Activated CD8-positive, alpha-beta T cell treated with anti-CD3 and anti-CD28 coated beads for 36 hours (primary cell): ENCODE measurements at regions not wholly inside any gene's neighbourhood (a gene's known extent, or its start where the extent isn't known, plus 50 kb on each side); places are given as distances from the start of the nearest gene placed in this dataset.
"Not testable (repeated sequence)": the region's sequence is repeated elsewhere in the genome, so short reads cannot be mapped to it uniquely, and the experiment has no call there.

Experiments used
- ATAC-seq: fragments of 200-7000 bp; cut with Tn5 transposase; one replicate; pipeline ENCODE4 v1.10.0; 2021; ENCODE audit warnings: mild to moderate bottlenecking, moderate library complexity
- CTCF ChIA-PET: fragments of 350-600 bp; sonication (Branson Sonifier 250); formaldehyde crosslinking; loops from one replicate; lab custom pipeline; 2021; ENCODE audit warnings: antibody characterized with exemption; lab: Charles Lee
- POLR2A ChIA-PET: fragments of 350-600 bp; sonication (Branson Sonifier 250); formaldehyde crosslinking; loops from one replicate; lab custom pipeline; 2021; ENCODE audit warnings: antibody characterized with exemption; lab: Charles Lee
- DNase-seq: peaks from one replicate; pipeline ENCODE4 v3.0.0-alpha.2; 2020
- H3K27ac Mint-ChIP-seq: one replicate; pipeline ENCODE4 v1.8.0; 2021; ENCODE audit warnings: mild to moderate bottlenecking, mixed read lengths
- H3K27me3 Mint-ChIP-seq: one replicate; pipeline ENCODE4 v1.8.0; 2021; ENCODE audit warnings: mixed read lengths
- H3K36me3 Mint-ChIP-seq: one replicate; pipeline ENCODE4 v1.8.0; 2021; ENCODE audit warnings: low read depth, mixed read lengths
- H3K4me1 Mint-ChIP-seq: one replicate; pipeline ENCODE4 v1.8.0; 2021; ENCODE audit warnings: low read depth, mixed read lengths
- H3K4me3 Mint-ChIP-seq: one replicate; pipeline ENCODE4 v1.8.0; 2021; ENCODE audit warnings: mild to moderate bottlenecking, moderate library complexity, mixed read lengths
- H3K9me3 Mint-ChIP-seq: one replicate; pipeline ENCODE4 v1.8.0; 2021; ENCODE audit warnings: mixed read lengths
- intact Hi-C: fragments of 100-400 bp; cut with micrococcal nuclease; formaldehyde crosslinking; loops from one replicate; pipeline ENCODE4 v1.10.0; 2022
- TF ChIP-seq, protein P1 (sequence below): fragments of 200-600 bp; IDR thresholded peaks from one replicate; pipeline ENCODE4 v1.8.0; 2022; ENCODE audit warnings: antibody characterized with exemption, mild to moderate bottlenecking

DNA sequence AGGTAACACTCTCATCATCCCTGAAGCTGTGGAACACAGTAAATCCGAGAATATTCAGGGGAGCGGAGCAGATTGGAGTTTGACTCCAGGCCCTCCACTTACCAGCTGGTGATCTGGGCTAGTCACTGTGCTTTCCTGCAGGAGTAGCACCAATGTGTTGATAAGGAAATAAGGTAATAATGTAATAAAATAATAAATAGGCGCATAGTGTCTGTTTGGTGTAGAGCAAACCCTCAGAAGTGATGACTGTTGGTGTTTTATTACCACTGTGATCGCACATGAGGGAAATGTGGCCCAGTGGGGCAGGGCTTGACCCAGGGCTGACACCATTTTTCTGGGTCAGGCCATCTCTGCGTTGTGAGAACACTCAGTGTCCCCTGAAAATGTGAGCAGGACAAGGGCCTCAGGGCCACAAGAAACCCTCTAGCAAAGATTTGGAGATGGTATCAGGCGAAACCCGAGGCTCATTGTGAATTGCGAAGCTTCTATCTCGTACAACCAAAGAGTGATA lies 563.9 kb upstream of the B3GAT1 start:
- H3K4me1 Mint-ChIP-seq, result no peaks in the 10 kb centered on the region
- H3K27ac Mint-ChIP-seq, result no peak overlapping the region
- CTCF ChIA-PET, result no interaction called here
- DNase-seq (no peak), ATAC-seq (no peak)
- POLR2A ChIA-PET, result no interaction called here
- no peaks in the 10 kb centered on the region for H3K27me3 Mint-ChIP-seq
- no peaks in the 10 kb centered on the region for H3K36me3 Mint-ChIP-seq
- TF ChIP-seq, protein P1, sequence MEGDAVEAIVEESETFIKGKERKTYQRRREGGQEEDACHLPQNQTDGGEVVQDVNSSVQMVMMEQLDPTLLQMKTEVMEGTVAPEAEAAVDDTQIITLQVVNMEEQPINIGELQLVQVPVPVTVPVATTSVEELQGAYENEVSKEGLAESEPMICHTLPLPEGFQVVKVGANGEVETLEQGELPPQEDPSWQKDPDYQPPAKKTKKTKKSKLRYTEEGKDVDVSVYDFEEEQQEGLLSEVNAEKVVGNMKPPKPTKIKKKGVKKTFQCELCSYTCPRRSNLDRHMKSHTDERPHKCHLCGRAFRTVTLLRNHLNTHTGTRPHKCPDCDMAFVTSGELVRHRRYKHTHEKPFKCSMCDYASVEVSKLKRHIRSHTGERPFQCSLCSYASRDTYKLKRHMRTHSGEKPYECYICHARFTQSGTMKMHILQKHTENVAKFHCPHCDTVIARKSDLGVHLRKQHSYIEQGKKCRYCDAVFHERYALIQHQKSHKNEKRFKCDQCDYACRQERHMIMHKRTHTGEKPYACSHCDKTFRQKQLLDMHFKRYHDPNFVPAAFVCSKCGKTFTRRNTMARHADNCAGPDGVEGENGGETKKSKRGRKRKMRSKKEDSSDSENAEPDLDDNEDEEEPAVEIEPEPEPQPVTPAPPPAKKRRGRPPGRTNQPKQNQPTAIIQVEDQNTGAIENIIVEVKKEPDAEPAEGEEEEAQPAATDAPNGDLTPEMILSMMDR, result no peak
- intact Hi-C loops, result no loop called here
- H3K9me3 Mint-ChIP-seq, result peaks cover 2% of the 10 kb centered on the region
- no peak overlapping the region for H3K4me3 Mint-ChIP-seq

DNA sequence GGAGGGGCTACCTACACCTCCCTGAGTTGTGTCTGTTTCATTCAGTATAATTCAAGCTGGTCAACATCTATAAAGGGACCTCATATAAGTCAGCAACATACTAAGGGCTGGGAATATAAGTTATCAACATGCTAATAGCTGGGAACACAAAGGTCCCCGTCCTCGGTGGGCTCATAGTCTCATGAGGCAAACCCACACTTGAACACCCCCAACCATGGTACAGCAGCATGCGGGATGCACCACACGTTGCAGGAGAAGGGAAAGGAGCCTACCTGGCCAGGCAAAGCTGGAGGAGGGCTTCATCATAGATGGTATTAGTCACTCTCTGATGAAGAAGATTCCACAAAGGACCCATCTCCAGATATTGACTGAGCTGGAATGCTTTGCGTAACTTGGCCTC lies 561.8 kb upstream of the B3GAT1 start:
- DNase-seq (no peak), ATAC-seq (no peak)
- POLR2A ChIA-PET, result no interaction called here
- Mint-ChIP-seq H3K9me3 (peaks cover 2% of the 10 kb centered on the region), H3K4me1 (no peaks in the 10 kb centered on the region), H3K27ac (no peak overlapping the region), H3K27me3 (peaks cover 2% of the 10 kb centered on the region), H3K36me3 (no peaks in the 10 kb centered on the region), H3K4me3 (no peak overlapping the region)
- intact Hi-C loops, result no loop called here
- CTCF ChIA-PET, result no interaction called here
- TF ChIP-seq, protein P1, result no peak

DNA sequence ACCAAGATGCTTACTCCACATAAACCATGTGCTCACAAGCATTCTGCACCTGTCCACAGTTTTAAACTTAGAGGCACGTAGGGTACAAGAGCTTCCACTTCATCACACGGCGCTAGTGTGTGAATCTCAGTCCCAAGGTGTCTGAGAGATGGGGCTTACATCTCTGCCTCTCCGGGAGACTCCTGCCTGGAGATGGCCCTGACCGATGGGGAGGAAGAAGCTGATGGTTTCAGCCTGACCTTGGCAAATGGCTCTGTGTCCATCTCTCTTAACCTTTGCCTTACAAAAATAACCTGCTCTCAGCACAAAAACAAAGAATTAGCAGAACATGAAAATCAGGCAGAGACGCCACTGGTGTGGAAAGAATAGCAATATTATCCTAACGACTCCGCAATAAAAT lies 559.3 kb upstream of the B3GAT1 start:
- ATAC-seq (no peak), DNase-seq (no peak)
- no peak overlapping the region for H3K4me3 Mint-ChIP-seq
- peaks cover 2% of the 10 kb centered on the region for H3K9me3 Mint-ChIP-seq
- ChIA-PET POLR2A (no interaction called here), CTCF (no interaction called here)
- H3K36me3 Mint-ChIP-seq, result no peaks in the 10 kb centered on the region
- H3K27me3 Mint-ChIP-seq, result peaks cover 6% of the 10 kb centered on the region
- H3K4me1 Mint-ChIP-seq, result no peaks in the 10 kb centered on the region
- intact Hi-C loops, result no loop called here
- no peak overlapping the region for H3K27ac Mint-ChIP-seq
- TF ChIP-seq, protein P1, result no peak

DNA sequence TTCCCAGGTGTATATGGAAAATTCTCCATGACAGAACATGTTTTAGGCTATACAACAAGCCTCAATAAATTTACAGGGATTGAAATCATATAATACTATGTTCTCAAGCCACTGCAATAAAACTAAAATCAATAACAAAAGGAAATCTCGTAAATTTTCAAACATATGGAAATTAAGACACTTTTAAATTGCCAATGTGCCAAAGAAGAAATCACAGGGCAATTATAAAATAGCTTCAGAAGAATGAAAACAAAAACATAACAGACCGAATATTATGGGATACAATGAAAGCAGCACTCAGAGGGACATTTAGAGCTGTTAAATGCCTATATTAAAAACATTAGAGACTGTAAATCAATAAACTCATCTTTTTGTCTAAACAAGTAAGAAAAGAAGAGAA lies 555.7 kb upstream of the B3GAT1 start:
- CTCF ChIA-PET, result no interaction called here
- H3K4me3 Mint-ChIP-seq, result no peak overlapping the region
- no peak overlapping the region for H3K27ac Mint-ChIP-seq
- ATAC-seq (no peak), DNase-seq (no peak)
- peaks cover 12% of the 10 kb centered on the region for H3K27me3 Mint-ChIP-seq
- TF ChIP-seq, protein P1, result no peak
- no peaks in the 10 kb centered on the region for H3K36me3 Mint-ChIP-seq
- POLR2A ChIA-PET, result no interaction called here
- H3K4me1 Mint-ChIP-seq, result no peaks in the 10 kb centered on the region
- intact Hi-C loops, result no loop called here
- H3K9me3 Mint-ChIP-seq, result no peaks in the 10 kb centered on the region

DNA sequence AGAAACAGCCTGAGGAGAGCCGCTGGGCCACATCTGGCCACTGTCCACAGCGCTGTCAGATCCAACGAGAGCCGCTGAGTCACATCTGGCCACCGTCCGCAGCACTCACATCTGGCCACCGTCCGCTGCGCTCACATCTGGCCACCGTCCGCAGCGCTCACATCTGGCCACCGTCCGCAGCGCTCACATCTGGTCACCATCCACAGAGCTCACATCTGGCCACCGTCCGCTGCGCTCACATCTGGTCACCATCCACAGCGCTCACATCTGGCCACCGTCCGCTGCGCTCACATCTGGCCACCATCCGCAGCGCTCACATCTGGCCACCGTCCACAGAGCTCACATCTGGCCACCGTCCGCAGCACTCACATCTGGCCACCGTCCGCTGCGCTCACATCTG lies 549.3 kb upstream of the B3GAT1 start:
- ATAC-seq, H3K9me3 Mint-ChIP-seq, DNase-seq, H3K27ac Mint-ChIP-seq, H3K27me3 Mint-ChIP-seq, intact Hi-C loops, H3K4me1 Mint-ChIP-seq, H3K36me3 Mint-ChIP-seq, POLR2A ChIA-PET, H3K4me3 Mint-ChIP-seq, CTCF ChIA-PET: not testable (repeated sequence)

DNA sequence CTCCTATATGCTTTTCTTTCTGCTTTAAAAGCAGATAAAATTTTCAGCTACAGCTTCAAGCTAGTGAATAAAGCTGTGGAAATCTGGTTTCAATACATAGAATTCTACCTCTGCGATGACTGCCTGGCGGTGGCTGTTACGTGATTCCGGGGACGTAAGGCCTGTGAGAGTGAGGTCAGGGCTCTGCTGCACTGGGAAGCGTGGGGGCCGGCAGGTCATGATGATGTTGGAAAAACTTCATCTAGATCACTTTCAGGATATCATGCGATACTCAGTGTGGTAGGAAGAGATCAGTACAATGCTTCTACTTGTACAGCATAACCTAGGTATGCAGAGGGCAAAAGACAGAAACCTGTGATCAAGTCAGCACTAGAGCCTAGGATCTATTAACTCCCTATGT lies 546.8 kb upstream of the B3GAT1 start:
- H3K36me3 Mint-ChIP-seq, result no peaks in the 10 kb centered on the region
- H3K27ac Mint-ChIP-seq, result no peak overlapping the region
- ChIA-PET POLR2A (no interaction called here), CTCF (no interaction called here)
- TF ChIP-seq, protein P1, result no peak
- DNase-seq (no peak), ATAC-seq (no peak)
- H3K9me3 Mint-ChIP-seq, result no peaks in the 10 kb centered on the region
- intact Hi-C loops, result no loop called here
- no peaks in the 10 kb centered on the region for H3K4me1 Mint-ChIP-seq
- peaks cover 3% of the 10 kb centered on the region for H3K27me3 Mint-ChIP-seq
- H3K4me3 Mint-ChIP-seq, result no peak overlapping the region
